ENCODE measurements at regions not wholly inside any gene's neighbourhood (a gene's known extent, or its start where the extent isn't known, plus 50 kb on each side); places are given as distances from the start of the nearest gene placed in this dataset.

- no peaks in the 10 kb centered on the region for H3K9me3 ChIP-seq (ENCODE audit: low read depth)
These were observed 177.3 kb upstream of the CDKN3 start for GRCh38 chr14:54219261-54220070.

GRCh38 chr14:54220071-54220703 is 176.6 kb upstream of the CDKN3 start:
- Histone ChIP-seq H3K9me3 (ENCODE audit: low read depth) (no peaks in the 10 kb centered on the region), H3K9me2 (replicated peaks; ENCODE audit: insufficient read depth) (no peaks in the 10 kb centered on the region), H3K27me3 (peaks cover 4% of the 10 kb centered on the region), H3K36me3 (replicated peaks; ENCODE audit: insufficient read depth, low read depth) (no peaks in the 10 kb centered on the region), H2AFZ (peak overlapping the region; percentile 59), H3K4me2 (peak overlapping the region; percentile 78), H3K27ac (peak overlapping the region; percentile 31), H3K4me3 (no peak overlapping the region), H3K4me1 (ENCODE audit: insufficient read depth) (peaks cover 21% of the 10 kb centered on the region), H4K20me1 (ENCODE audit: insufficient read depth, poor library complexity, severe bottlenecking) (no peaks in the 10 kb centered on the region), H3K79me2 (no peaks in the 10 kb centered on the region)
- peak; percentile 11 for DNase-seq (ENCODE audit: low spot score)
- no peak for TF ChIP-seq EZH2phosphoT487 (IDR thresholded peaks at IDR 0.05; ENCODE audit: low read depth, severe bottlenecking, unreplicated experiment)
- WGBS (ENCODE audit: low lambda C conversion rate, missing lambda C conversion rate) = 25% methylated on average over 28 of the region's 28 CpGs

More at GRCh38 chr14:54219261-54220070, 177.3 kb upstream of the CDKN3 start:
- H3K4me2 ChIP-seq = peak overlapping the region; percentile 78
- H3K36me3 ChIP-seq (replicated peaks; ENCODE audit: insufficient read depth, low read depth) = no peaks in the 10 kb centered on the region
- no peaks in the 10 kb centered on the region for H3K79me2 ChIP-seq
- no peaks in the 10 kb centered on the region for H4K20me1 ChIP-seq (ENCODE audit: insufficient read depth, poor library complexity, severe bottlenecking)
- H3K9me2 ChIP-seq (replicated peaks; ENCODE audit: insufficient read depth) = no peaks in the 10 kb centered on the region
- TF ChIP-seq EZH2phosphoT487 (IDR thresholded peaks at IDR 0.05; ENCODE audit: low read depth, severe bottlenecking, unreplicated experiment) (no peak), EZH2 (IDR thresholded peaks at IDR 0.05; ENCODE audit: borderline replicate concordance) (no peak), CTCF (IDR thresholded peaks at IDR 0.05; ENCODE audit: poor library complexity) (no peak)
- H3K4me1 ChIP-seq (ENCODE audit: insufficient read depth) = peaks cover 21% of the 10 kb centered on the region
- peak; percentile 14 for DNase-seq (ENCODE audit: low spot score)
- 34% methylated on average over 35 of the region's 35 CpGs for WGBS (ENCODE audit: low lambda C conversion rate, missing lambda C conversion rate)
- peak overlapping the region; percentile 59 for H2AFZ ChIP-seq
- peak overlapping the region; percentile 31 for H3K27ac ChIP-seq
- H3K4me3 ChIP-seq = no peak overlapping the region
- H3K27me3 ChIP-seq = peaks cover 4% of the 10 kb centered on the region

- Histone ChIP-seq H3K4me2 (peak overlapping the region; percentile 78), H4K20me1 (ENCODE audit: insufficient read depth, poor library complexity, severe bottlenecking) (no peaks in the 10 kb centered on the region), H3K4me1 (ENCODE audit: insufficient read depth) (peaks cover 26% of the 10 kb centered on the region), H3K9me2 (replicated peaks; ENCODE audit: insufficient read depth) (no peaks in the 10 kb centered on the region), H3K9me3 (ENCODE audit: low read depth) (no peaks in the 10 kb centered on the region), H3K36me3 (replicated peaks; ENCODE audit: insufficient read depth, low read depth) (no peaks in the 10 kb centered on the region), H3K79me2 (no peaks in the 10 kb centered on the region), H3K27me3 (peaks cover 4% of the 10 kb centered on the region), H3K4me3 (no peak overlapping the region), H2AFZ (peak overlapping the region; percentile 59), H3K27ac (no peak overlapping the region)
- TF ChIP-seq EZH2phosphoT487 (IDR thresholded peaks at IDR 0.05; ENCODE audit: low read depth, severe bottlenecking, unreplicated experiment) = no peak
- no peak for DNase-seq (ENCODE audit: low spot score)
- WGBS (ENCODE audit: low lambda C conversion rate, missing lambda C conversion rate) = 28% methylated on average over 5 of the region's 5 CpGs
These were observed 175.9 kb upstream of the CDKN3 start for GRCh38 chr14:54220704-54221431.

GRCh38 chr14:54221432-54221803 is 175.4 kb upstream of the CDKN3 start:
- DNase-seq (ENCODE audit: low spot score) = no peak
- 51% methylated on average over 3 of the region's 3 CpGs for WGBS (ENCODE audit: low lambda C conversion rate, missing lambda C conversion rate)
- Histone ChIP-seq H2AFZ (no peak overlapping the region), H3K4me3 (no peak overlapping the region), H3K36me3 (replicated peaks; ENCODE audit: insufficient read depth, low read depth) (no peaks in the 10 kb centered on the region), H3K4me1 (ENCODE audit: insufficient read depth) (peaks cover 26% of the 10 kb centered on the region), H4K20me1 (ENCODE audit: insufficient read depth, poor library complexity, severe bottlenecking) (no peaks in the 10 kb centered on the region), H3K4me2 (no peak overlapping the region), H3K79me2 (no peaks in the 10 kb centered on the region), H3K9me3 (ENCODE audit: low read depth) (no peaks in the 10 kb centered on the region), H3K27ac (no peak overlapping the region), H3K9me2 (replicated peaks; ENCODE audit: insufficient read depth) (no peaks in the 10 kb centered on the region), H3K27me3 (peaks cover 4% of the 10 kb centered on the region)
- TF ChIP-seq CTCF (IDR thresholded peaks at IDR 0.05; ENCODE audit: poor library complexity) = no peak
- TF ChIP-seq EZH2 (IDR thresholded peaks at IDR 0.05; ENCODE audit: borderline replicate concordance) = no peak
- TF ChIP-seq EZH2phosphoT487 (IDR thresholded peaks at IDR 0.05; ENCODE audit: low read depth, severe bottlenecking, unreplicated experiment) = no peak

Data from hepatocyte (in vitro differentiated cells).